Suprapubic skin (tissue), 4 donors: ENCODE measurements at regions not wholly inside any gene's neighbourhood (a gene's known extent, or its start where the extent isn't known, plus 50 kb on each side); places are given as distances from the start of the nearest gene placed in this dataset.

ENCODE experiments used
- DNase-seq, 2 donors: peaks; one replicate each; pipeline ENCODE4 v3.0.0-alpha.2; 2019; ENCODE audit warnings: low spot score in 2 of 2
- H3K27ac ChIP-seq: fragments of 200-600 bp; sonication (generic); one replicate; pipeline ENCODE4 v1.5.1; 2019
- H3K27me3 ChIP-seq: fragments of 200-600 bp; sonication (generic); one replicate; pipeline ENCODE4 v1.5.1; 2019
- H3K36me3 ChIP-seq: fragments of 200-600 bp; sonication (generic); one replicate; pipeline ENCODE4 v1.5.1; 2019
- H3K4me1 ChIP-seq: fragments of 200-600 bp; sonication (generic); one replicate; pipeline ENCODE4 v1.5.1; 2019
- H3K4me3 ChIP-seq: fragments of 200-600 bp; sonication (generic); one replicate; pipeline ENCODE4 v1.5.1; 2019; ENCODE audit warnings: mild to moderate bottlenecking
- H3K9me3 ChIP-seq: fragments of 200-600 bp; sonication (generic); one replicate; pipeline ENCODE4 v1.5.1; 2019
- CTCF ChIP-seq, 2 donors: fragments of 200-600 bp in 1 of 2; fragments of 450-650 bp in 1 of 2; sonication (generic) in 1 of 2; IDR thresholded peaks; one replicate each; pipeline ENCODE4 v1.5.1; 2016 to 2019; ENCODE audit warnings: antibody characterized with exemption in 2 of 2, mild to moderate bottlenecking in 1 of 2, moderate library complexity in 1 of 2
- EP300 ChIP-seq: sonication (generic); formaldehyde crosslinking; IDR thresholded peaks from one replicate; pipeline ENCODE4 v1.6.1; 2017; ENCODE audit warnings: antibody characterized with exemption
- POLR2A ChIP-seq, 2 donors: fragments of 450-650 bp; IDR thresholded peaks; one replicate each; pipeline ENCODE4 v1.6.1; 2017; ENCODE audit warnings: antibody characterized with exemption in 2 of 2, mild to moderate bottlenecking in 2 of 2, moderate library complexity in 2 of 2
- POLR2AphosphoS5 ChIP-seq, 3 donors: sonication (generic); formaldehyde crosslinking; IDR thresholded peaks; one replicate each; pipeline ENCODE4 v1.6.1; 2017; ENCODE audit warnings: antibody characterized with exemption in 3 of 3
- WGBS: methylation state at CpG from one replicate; pipeline ENCODE4 v1.1.5; 2018; 5-methylcytosine and 5-hydroxymethylcytosine counted together

GRCh38 chr3:191005790-191006189 is 143.3 kb upstream of the GMNC start:
- Histone ChIP-seq H3K27me3 (no peaks in the 10 kb centered on the region), H3K9me3 (no peaks in the 10 kb centered on the region), H3K4me1 (no peaks in the 10 kb centered on the region), H3K27ac (no peak overlapping the region), H3K36me3 (no peaks in the 10 kb centered on the region), H3K4me3 (no peak overlapping the region)
- WGBS, result 76% methylated on average over 3 of the region's 3 CpGs
- DNase-seq, result no peak
- no peak for TF ChIP-seq POLR2AphosphoS5 (IDR thresholded peaks at IDR 0.05)

DNA sequence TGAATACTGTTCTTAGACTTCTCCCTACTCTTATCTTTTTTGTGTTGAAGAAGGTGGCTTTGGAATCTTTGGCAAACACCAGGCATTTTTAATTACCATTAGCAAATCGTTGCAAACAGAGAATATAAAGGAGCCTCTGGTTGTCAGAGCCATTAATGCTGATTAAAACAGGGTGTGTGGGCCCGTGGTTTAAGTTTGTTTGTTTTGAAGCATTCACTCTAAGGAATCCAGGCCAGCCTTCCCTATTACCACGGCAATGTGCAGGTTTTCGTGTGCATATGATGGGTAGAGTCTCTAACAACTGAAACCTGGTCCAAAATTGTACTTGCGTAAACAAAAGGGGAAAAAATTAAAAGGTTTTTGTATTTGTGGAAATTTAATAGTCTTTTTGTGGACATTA is 141.2 kb upstream of the GMNC start:
- H3K27me3 ChIP-seq, result no peaks in the 10 kb centered on the region
- H3K36me3 ChIP-seq, result no peaks in the 10 kb centered on the region
- no peaks in the 10 kb centered on the region for H3K9me3 ChIP-seq
- no peaks in the 10 kb centered on the region for H3K4me1 ChIP-seq
- WGBS, result 53% methylated on average over 5 of the region's 5 CpGs
- no peak overlapping the region for H3K4me3 ChIP-seq
- TF ChIP-seq EP300, result no peak
- no peak for TF ChIP-seq POLR2A (IDR thresholded peaks at IDR 0.05)
- TF ChIP-seq CTCF (IDR thresholded peaks at IDR 0.05), result no peak
- TF ChIP-seq POLR2AphosphoS5 (IDR thresholded peaks at IDR 0.05), result no peak
- DNase-seq, result no peak
- H3K27ac ChIP-seq, result no peak overlapping the region

DNA sequence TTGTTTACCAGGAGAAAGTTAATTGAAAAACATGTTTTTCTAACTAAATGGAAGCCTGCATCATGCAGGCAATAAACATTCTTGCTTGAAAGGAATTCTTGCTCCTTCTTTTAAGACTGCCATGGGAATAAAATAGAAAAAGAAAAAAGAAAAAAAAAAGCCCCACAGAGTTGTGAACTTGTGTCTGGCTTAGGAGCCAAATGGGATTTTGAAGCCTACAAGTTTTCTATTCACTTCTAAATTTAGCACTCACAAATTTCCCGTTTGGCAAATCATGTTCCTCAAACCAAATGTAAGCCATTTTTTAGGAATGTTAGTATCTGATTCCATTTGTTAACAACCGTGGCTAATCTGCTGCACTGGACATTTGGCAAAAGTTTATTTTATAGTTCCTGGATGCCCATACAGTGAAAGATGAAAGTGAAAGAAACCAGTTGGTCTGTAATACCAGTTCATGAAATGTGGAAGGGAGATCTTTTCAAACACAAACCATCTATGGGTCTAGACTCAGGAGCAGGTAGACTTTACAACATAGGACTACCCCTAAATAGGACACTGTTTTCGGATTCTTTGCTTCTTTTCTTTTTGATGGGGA is 133.8 kb upstream of the GMNC start:
- Histone ChIP-seq H3K4me1 (no peaks in the 10 kb centered on the region), H3K27ac (no peak overlapping the region), H3K4me3 (no peak overlapping the region), H3K27me3 (no peaks in the 10 kb centered on the region), H3K36me3 (no peaks in the 10 kb centered on the region), H3K9me3 (no peaks in the 10 kb centered on the region)
- 41% methylated on average over 3 of the region's 3 CpGs for WGBS
- TF ChIP-seq POLR2A (IDR thresholded peaks at IDR 0.05) (no peak), EP300 (no peak), CTCF (IDR thresholded peaks at IDR 0.05) (no peak), POLR2AphosphoS5 (IDR thresholded peaks at IDR 0.05) (no peak)
- no peak for DNase-seq

- WGBS, result 33% methylated on average over 1 of the region's 1 CpG
- no peak for DNase-seq
- Histone ChIP-seq H3K36me3 (no peaks in the 10 kb centered on the region), H3K27me3 (no peaks in the 10 kb centered on the region), H3K4me3 (no peak overlapping the region), H3K9me3 (no peaks in the 10 kb centered on the region), H3K27ac (no peak overlapping the region), H3K4me1 (no peaks in the 10 kb centered on the region)
- TF ChIP-seq POLR2AphosphoS5 (IDR thresholded peaks at IDR 0.05) (no peak), EP300 (no peak)
Measured at GRCh38 chr3:190995156-190995555, 132.7 kb upstream of the GMNC start.

DNA sequence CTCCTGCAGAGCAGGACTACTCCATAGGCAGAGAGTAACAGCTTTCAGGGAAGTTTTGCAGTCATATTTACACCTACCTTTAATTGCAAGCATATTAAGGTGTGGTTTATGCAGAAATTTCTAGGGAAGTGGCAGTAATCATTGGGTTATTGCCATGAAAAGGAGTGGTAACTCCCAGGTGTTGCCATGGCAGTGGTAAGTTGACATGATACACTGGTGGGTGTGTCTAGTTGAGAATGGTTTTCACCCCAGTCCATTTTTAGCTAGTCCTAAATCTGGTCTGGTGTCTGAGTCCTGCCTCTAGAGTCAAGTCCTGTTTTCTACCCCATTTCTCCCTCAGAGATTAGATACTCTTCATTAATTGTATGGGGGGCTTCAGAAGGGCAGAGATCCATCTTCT is 128.4 kb upstream of the GMNC start:
- no peak overlapping the region for H3K4me3 ChIP-seq
- no peak for DNase-seq
- H3K4me1 ChIP-seq, result no peaks in the 10 kb centered on the region
- no peak for TF ChIP-seq POLR2AphosphoS5 (IDR thresholded peaks at IDR 0.05)
- no peak for TF ChIP-seq POLR2A (IDR thresholded peaks at IDR 0.05)
- TF ChIP-seq CTCF (IDR thresholded peaks at IDR 0.05), result no peak
- TF ChIP-seq EP300, result no peak
- peaks cover 8% of the 10 kb centered on the region for H3K9me3 ChIP-seq
- H3K27ac ChIP-seq, result no peak overlapping the region
- H3K27me3 ChIP-seq, result no peaks in the 10 kb centered on the region
- no peaks in the 10 kb centered on the region for H3K36me3 ChIP-seq

DNA sequence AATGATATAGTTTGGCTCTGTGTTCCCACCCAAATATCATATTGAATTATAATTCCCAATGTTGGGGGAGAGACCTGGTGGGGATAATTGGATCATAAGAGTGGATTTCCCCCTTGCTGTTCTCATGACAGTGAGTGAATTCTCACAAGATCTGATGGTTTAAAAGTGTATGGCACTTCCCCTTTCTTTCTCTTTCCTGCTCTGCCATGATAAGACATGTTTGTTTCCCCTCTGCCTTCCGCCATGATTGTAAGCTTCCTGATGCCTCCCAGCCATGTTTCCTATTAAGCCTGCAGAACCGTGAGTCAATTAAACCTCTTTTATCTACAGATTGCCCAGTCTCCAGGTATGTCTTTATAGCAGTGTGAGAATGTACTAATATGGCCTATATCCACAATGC is 126.7 kb upstream of the GMNC start:
- H3K36me3 ChIP-seq, result no peaks in the 10 kb centered on the region
- no peak for DNase-seq
- WGBS, result 78% methylated on average over 2 of the region's 2 CpGs
- H3K27ac ChIP-seq, result no peak overlapping the region
- no peak for TF ChIP-seq EP300
- no peak for TF ChIP-seq POLR2AphosphoS5 (IDR thresholded peaks at IDR 0.05)
- TF ChIP-seq POLR2A (IDR thresholded peaks at IDR 0.05), result no peak
- peaks cover 8% of the 10 kb centered on the region for H3K9me3 ChIP-seq
- no peak overlapping the region for H3K4me3 ChIP-seq
- H3K4me1 ChIP-seq, result no peaks in the 10 kb centered on the region
- no peaks in the 10 kb centered on the region for H3K27me3 ChIP-seq

- Histone ChIP-seq H3K36me3 (no peaks in the 10 kb centered on the region), H3K4me3 (no peak overlapping the region), H3K9me3 (peaks cover 8% of the 10 kb centered on the region), H3K4me1 (no peaks in the 10 kb centered on the region), H3K27me3 (no peaks in the 10 kb centered on the region), H3K27ac (no peak overlapping the region)
- 80% methylated on average over 1 of the region's 2 CpGs for WGBS
- TF ChIP-seq POLR2AphosphoS5 (IDR thresholded peaks at IDR 0.05), result no peak
- TF ChIP-seq CTCF (IDR thresholded peaks at IDR 0.05), result no peak
- TF ChIP-seq POLR2A (IDR thresholded peaks at IDR 0.05), result no peak
- no peak for TF ChIP-seq EP300
- DNase-seq, result no peak
Measured at GRCh38 chr3:190988102-190988501, 125.6 kb upstream of the GMNC start.
